Esophagus muscularis mucosa (tissue), 4 donors: ENCODE measurements at regions not wholly inside any gene's neighbourhood (a gene's known extent, or its start where the extent isn't known, plus 50 kb on each side); places are given as distances from the start of the nearest gene placed in this dataset.

Experiments used
- EP300 ChIP-seq: sonication (generic); formaldehyde crosslinking; IDR thresholded peaks from one replicate; pipeline ENCODE4 v1.6.1; 2017; ENCODE audit warnings: antibody characterized with exemption
- POLR2A ChIP-seq: fragments of 450-650 bp; IDR thresholded peaks from one replicate; pipeline ENCODE4 v1.6.1; 2017; ENCODE audit warnings: antibody characterized with exemption, moderate library complexity, mild to moderate bottlenecking, low read depth
- POLR2AphosphoS5 ChIP-seq, 2 donors: sonication (generic); formaldehyde crosslinking; IDR thresholded peaks; one replicate each; pipeline ENCODE4 v1.6.1; 2017; ENCODE audit warnings: antibody characterized with exemption in 2 of 2
- TF ChIP-seq, protein P1 (sequence below), 3 experiments: fragments of 200-600 bp in 2 of 3; fragments of 450-650 bp in 1 of 3; sonication (generic) in 2 of 3; IDR thresholded peaks; one replicate each; pipeline ENCODE4 v1.5.1; 2017 to 2019; ENCODE audit warnings: antibody characterized with exemption in 3 of 3, mild to moderate bottlenecking in 2 of 3, moderate library complexity in 1 of 3

DNA sequence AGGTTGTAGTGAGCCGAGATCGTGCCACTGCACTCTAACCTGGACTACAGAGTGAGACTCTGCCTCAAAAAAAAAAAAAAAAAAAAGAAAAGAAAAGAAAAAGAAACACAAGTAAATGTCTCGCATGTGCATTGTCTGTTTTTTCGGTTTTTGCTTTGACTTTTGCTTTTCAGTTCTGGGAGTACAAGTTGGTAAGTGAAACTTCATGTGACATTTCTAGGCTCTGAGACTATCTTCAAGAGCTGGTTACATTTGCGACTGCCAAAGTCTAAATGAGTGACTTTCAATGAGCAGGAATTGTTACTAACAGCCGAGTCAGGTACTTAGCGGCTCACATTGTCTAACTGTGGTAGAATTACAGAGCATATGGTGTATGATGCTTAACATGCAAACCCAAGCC is 107.0 kb upstream of the CELF2 start:
- TF ChIP-seq, protein P1, sequence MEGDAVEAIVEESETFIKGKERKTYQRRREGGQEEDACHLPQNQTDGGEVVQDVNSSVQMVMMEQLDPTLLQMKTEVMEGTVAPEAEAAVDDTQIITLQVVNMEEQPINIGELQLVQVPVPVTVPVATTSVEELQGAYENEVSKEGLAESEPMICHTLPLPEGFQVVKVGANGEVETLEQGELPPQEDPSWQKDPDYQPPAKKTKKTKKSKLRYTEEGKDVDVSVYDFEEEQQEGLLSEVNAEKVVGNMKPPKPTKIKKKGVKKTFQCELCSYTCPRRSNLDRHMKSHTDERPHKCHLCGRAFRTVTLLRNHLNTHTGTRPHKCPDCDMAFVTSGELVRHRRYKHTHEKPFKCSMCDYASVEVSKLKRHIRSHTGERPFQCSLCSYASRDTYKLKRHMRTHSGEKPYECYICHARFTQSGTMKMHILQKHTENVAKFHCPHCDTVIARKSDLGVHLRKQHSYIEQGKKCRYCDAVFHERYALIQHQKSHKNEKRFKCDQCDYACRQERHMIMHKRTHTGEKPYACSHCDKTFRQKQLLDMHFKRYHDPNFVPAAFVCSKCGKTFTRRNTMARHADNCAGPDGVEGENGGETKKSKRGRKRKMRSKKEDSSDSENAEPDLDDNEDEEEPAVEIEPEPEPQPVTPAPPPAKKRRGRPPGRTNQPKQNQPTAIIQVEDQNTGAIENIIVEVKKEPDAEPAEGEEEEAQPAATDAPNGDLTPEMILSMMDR (IDR thresholded peaks at IDR 0.05), result no peak
- TF ChIP-seq POLR2AphosphoS5 (IDR thresholded peaks at IDR 0.05) (no peak), POLR2A (no peak), EP300 (no peak)
